HS-27A (cell line): ENCODE measurements at regions not wholly inside any gene's neighbourhood (a gene's known extent, or its start where the extent isn't known, plus 50 kb on each side); places are given as distances from the start of the nearest gene placed in this dataset.
A peak's percentile ranks its signal among the peaks of the same experiment; 100 is the strongest.

ENCODE experiments used
- DNase-seq: peaks from one replicate; pipeline ENCODE4 v3.0.0-alpha.2; 2012; ENCODE audit warnings: low read depth, missing footprints

- DNase-seq, result no peak
Observed at GRCh38 chr16:73879621-73880020, 417.0 kb upstream of the PSMD7 start.

- peak; percentile 24 for DNase-seq
Observed at GRCh38 chr16:73878611-73879010, 418.0 kb upstream of the PSMD7 start.

- DNase-seq, result no peak
Observed at GRCh38 chr16:73877150-73877549, 419.5 kb upstream of the PSMD7 start.

GRCh38 chr16:73875996-73876690, 420.5 kb upstream of the PSMD7 start:
- no peak for DNase-seq

GRCh38 chr16:73874324-73874723, 422.3 kb upstream of the PSMD7 start:
- no peak for DNase-seq

- DNase-seq, result no peak
Observed at GRCh38 chr16:73873643-73874042, 423.0 kb upstream of the PSMD7 start.

GRCh38 chr16:73872856-73873255, 423.8 kb upstream of the PSMD7 start:
- DNase-seq, result no peak

- no peak for DNase-seq
Observed at GRCh38 chr16:73871088-73871733, 425.4 kb upstream of the PSMD7 start.

GRCh38 chr16:73869126-73869525, 427.5 kb upstream of the PSMD7 start:
- no peak for DNase-seq

- DNase-seq, result no peak
Observed at GRCh38 chr16:73864868-73865267, 431.7 kb upstream of the PSMD7 start.

- DNase-seq, result no peak
Observed at GRCh38 chr16:73858326-73858725, 438.3 kb upstream of the PSMD7 start.

- DNase-seq, result no peak
Observed at GRCh38 chr16:73853968-73854367, 442.6 kb upstream of the PSMD7 start.

GRCh38 chr16:73852561-73852960, 444.1 kb upstream of the PSMD7 start:
- no peak for DNase-seq

GRCh38 chr16:73848993-73849392, 447.6 kb upstream of the PSMD7 start:
- DNase-seq, result no peak

GRCh38 chr16:73847090-73847489, 449.5 kb upstream of the PSMD7 start:
- no peak for DNase-seq

- DNase-seq, result no peak
Observed at GRCh38 chr16:73846356-73846755, 450.3 kb upstream of the PSMD7 start.

GRCh38 chr16:73846007-73846330, 450.6 kb upstream of the PSMD7 start:
- DNase-seq, result no peak

- DNase-seq, result no peak
Observed at GRCh38 chr16:73845238-73846006, 451.2 kb upstream of the PSMD7 start.

GRCh38 chr16:73840728-73841127, 455.9 kb upstream of the PSMD7 start:
- no peak for DNase-seq

- DNase-seq, result no peak
Observed at GRCh38 chr16:73831220-73831619, 465.4 kb upstream of the PSMD7 start.

GRCh38 chr16:73823205-73823849, 473.3 kb upstream of the PSMD7 start:
- DNase-seq, result no peak

- no peak for DNase-seq
Observed at GRCh38 chr16:73817526-73818324, 478.9 kb upstream of the PSMD7 start.
